ENCODE measurements at regions not wholly inside any gene's neighbourhood (a gene's known extent, or its start where the extent isn't known, plus 50 kb on each side); places are given as distances from the start of the nearest gene placed in this dataset.

GRCh38 chr6:119738425-119738824 lies 388.9 kb upstream of the MAN1A1 start:
- TF ChIP-seq KLF1 (tag by site-specific recombination; IDR thresholded peaks at IDR 0.05) (no peak), ZFP3 (tag by site-specific recombination; IDR thresholded peaks at IDR 0.05; ENCODE audit: low read depth) (no peak)
- no peaks in the 10 kb centered on the region for H3K9me3 ChIP-seq (ENCODE audit: control insufficient read depth, insufficient read depth, low read depth, low read length)
- no peaks in the 10 kb centered on the region for H3K36me3 ChIP-seq (ENCODE audit: control insufficient read depth in 2 of 2, insufficient read depth in 1 of 2, low read length in 2 of 2)
- ChIA-PET POLR2A (no interaction called here), CTCF (interaction anchor here (1.0 kb wide), 1 partner anchor 590 kb away, joined by 5 read pairs; no protein-coding TSS in a partner anchor)
- H3K4me1 ChIP-seq (ENCODE audit: control insufficient read depth, insufficient read depth, low read length) = no peaks in the 10 kb centered on the region
- no peak overlapping the region for H3K4me3 ChIP-seq (ENCODE audit: low read depth, low read length)
- H3K27ac ChIP-seq (ENCODE audit: extremely low read depth, low read depth, low read length) = no peak overlapping the region

DNA sequence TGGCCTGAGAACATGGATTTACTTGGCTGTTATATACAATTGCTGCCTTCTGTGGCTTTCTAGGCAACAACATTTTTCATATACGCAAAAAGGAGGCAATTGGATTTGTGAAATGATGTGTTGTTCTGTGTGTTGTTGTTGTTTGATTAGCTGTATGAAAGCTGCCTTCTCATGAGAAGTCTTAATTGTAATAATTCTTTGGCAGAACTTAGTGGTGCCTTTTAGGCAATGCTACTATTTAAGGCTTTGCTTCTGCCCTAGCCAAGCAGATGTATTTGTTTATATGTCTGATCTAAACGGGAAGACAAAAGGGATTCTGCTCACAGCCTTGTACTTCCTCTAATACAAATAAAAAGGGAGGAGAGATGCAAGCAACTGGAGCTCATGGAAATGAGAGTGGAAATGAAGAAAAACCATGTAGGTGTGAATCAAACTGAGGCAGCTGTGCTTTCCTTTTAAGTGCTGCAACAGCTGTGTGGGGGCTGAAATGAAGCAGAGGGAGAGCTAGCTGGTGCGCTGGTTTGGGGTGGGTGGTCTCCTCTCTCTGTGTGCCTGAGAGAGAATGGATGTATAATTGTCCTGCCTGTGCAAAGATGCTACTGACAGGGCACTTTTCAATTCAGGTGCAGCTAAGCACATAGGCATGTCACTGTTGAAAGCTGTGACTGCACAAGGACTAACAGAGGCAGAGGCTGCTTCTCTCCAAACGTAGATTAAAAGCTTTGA lies 386.9 kb upstream of the MAN1A1 start:
- H3K4me1 ChIP-seq (ENCODE audit: control insufficient read depth, insufficient read depth, low read length) = no peaks in the 10 kb centered on the region
- no peak for TF ChIP-seq PRDM2 (tag by site-specific recombination; IDR thresholded peaks at IDR 0.05; ENCODE audit: borderline replicate concordance)
- TF ChIP-seq ZBTB8A (tag by site-specific recombination; IDR thresholded peaks at IDR 0.05) = no peak
- no peak for TF ChIP-seq ZNF423 (tag by site-specific recombination; IDR thresholded peaks at IDR 0.05)
- TF ChIP-seq ZNF514 (tag by site-specific recombination; IDR thresholded peaks at IDR 0.05) = no peak
- no peak for TF ChIP-seq ZSCAN18 (tag by site-specific recombination; IDR thresholded peaks at IDR 0.05)
- no peak for TF ChIP-seq ZNF354C (tag by site-specific recombination; IDR thresholded peaks at IDR 0.05; ENCODE audit: borderline replicate concordance, low read depth)
- H3K36me3 ChIP-seq (ENCODE audit: control insufficient read depth in 2 of 2, insufficient read depth in 1 of 2, low read length in 2 of 2) = no peaks in the 10 kb centered on the region
- ChIA-PET CTCF (interaction anchor here (0.6 to 1.2 kb wide), 3 partner anchors 11 to 588 kb away, joined by 3 to 5 read pairs (median 4); no protein-coding TSS in a partner anchor), POLR2A (no interaction called here)
- no peak overlapping the region for H3K27ac ChIP-seq (ENCODE audit: extremely low read depth, low read depth, low read length)
- H3K9me3 ChIP-seq (ENCODE audit: control insufficient read depth, insufficient read depth, low read depth, low read length) = no peaks in the 10 kb centered on the region
- H3K4me3 ChIP-seq (ENCODE audit: low read depth, low read length) = no peak overlapping the region

DNA sequence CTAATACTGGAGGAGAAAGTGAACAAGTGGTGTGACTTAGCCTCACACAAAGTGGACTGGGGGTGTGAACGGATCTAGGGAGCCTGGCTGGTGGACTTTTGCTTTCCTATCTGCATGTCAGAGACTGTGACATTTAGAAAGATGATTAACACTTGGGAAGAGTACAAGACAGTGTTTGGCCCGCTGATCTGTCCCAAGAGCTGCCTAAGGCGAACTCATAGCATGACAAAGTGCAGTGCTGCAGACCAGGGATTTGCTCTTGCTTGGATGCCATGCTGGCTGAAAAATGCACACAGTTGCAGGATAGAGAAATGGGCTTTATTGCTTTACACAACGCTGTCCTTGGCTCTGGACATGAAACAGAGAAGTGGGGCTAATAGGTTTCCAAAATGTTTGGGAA lies 386.0 kb upstream of the MAN1A1 start:
- no peak for TF ChIP-seq ZBTB17 (tag by site-specific recombination; IDR thresholded peaks at IDR 0.05)
- TF ChIP-seq, protein P1, sequence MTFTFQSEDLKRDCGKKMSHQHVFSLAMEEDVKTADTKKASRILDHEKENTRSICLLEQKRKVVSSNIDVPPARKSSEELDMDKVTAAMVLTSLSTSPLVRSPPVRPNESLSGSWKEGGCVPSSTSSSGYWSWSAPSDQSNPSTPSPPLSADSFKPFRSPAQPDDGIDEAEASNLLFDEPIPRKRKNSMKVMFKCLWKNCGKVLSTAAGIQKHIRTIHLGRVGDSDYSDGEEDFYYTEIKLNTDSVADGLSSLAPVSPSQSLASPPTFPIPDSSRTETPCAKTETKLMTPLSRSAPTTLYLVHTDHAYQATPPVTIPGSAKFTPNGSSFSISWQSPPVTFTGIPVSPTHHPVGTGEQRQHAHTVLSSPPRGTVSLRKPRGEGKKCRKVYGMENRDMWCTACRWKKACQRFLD (tag by site-specific recombination; IDR thresholded peaks at IDR 0.05) = no peak
- TF ChIP-seq, protein P2, sequence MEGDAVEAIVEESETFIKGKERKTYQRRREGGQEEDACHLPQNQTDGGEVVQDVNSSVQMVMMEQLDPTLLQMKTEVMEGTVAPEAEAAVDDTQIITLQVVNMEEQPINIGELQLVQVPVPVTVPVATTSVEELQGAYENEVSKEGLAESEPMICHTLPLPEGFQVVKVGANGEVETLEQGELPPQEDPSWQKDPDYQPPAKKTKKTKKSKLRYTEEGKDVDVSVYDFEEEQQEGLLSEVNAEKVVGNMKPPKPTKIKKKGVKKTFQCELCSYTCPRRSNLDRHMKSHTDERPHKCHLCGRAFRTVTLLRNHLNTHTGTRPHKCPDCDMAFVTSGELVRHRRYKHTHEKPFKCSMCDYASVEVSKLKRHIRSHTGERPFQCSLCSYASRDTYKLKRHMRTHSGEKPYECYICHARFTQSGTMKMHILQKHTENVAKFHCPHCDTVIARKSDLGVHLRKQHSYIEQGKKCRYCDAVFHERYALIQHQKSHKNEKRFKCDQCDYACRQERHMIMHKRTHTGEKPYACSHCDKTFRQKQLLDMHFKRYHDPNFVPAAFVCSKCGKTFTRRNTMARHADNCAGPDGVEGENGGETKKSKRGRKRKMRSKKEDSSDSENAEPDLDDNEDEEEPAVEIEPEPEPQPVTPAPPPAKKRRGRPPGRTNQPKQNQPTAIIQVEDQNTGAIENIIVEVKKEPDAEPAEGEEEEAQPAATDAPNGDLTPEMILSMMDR (tag by site-specific recombination; IDR thresholded peaks at IDR 0.05) = no peak
- no peak for TF ChIP-seq MEIS1 (CRISPR knock-in tag; IDR thresholded peaks at IDR 0.05; ENCODE audit: borderline replicate concordance)
- TF ChIP-seq ZNF223 (tag by site-specific recombination; IDR thresholded peaks at IDR 0.05) = no peak
- no peak for TF ChIP-seq ZNF146 (tag by site-specific recombination; IDR thresholded peaks at IDR 0.05)
- no peak for TF ChIP-seq ZNF114 (tag by site-specific recombination; IDR thresholded peaks at IDR 0.05)
- no peak for TF ChIP-seq ZBTB20 (tag by site-specific recombination; IDR thresholded peaks at IDR 0.05)
- H3K27ac ChIP-seq (ENCODE audit: extremely low read depth, low read depth, low read length) = no peak overlapping the region
- H3K36me3 ChIP-seq (ENCODE audit: control insufficient read depth in 2 of 2, insufficient read depth in 1 of 2, low read length in 2 of 2) = no peaks in the 10 kb centered on the region
- CTCF ChIA-PET = no interaction called here
- no peaks in the 10 kb centered on the region for H3K4me1 ChIP-seq (ENCODE audit: control insufficient read depth, insufficient read depth, low read length)
- no peaks in the 10 kb centered on the region for H3K9me3 ChIP-seq (ENCODE audit: control insufficient read depth, insufficient read depth, low read depth, low read length)
- no peak overlapping the region for H3K4me3 ChIP-seq (ENCODE audit: low read depth, low read length)
- POLR2A ChIA-PET = no interaction called here

Measured in HEK293 (cell line).